Uterus (tissue), 3 donors: ENCODE measurements at regions not wholly inside any gene's neighbourhood (a gene's known extent, or its start where the extent isn't known, plus 50 kb on each side); places are given as distances from the start of the nearest gene placed in this dataset.

ENCODE experiments used
- DNase-seq, 2 donors: peaks; one replicate each; pipeline ENCODE4 v3.0.0-alpha.2; 2019 to 2020
- H3K27ac ChIP-seq, 2 donors: fragments of 200-600 bp; sonication (generic); 1 replicate in 1 of 2; 2 replicates in 1 of 2; pipeline ENCODE4 v1.5.1; 2016 to 2018
- H3K27me3 ChIP-seq, 2 donors: fragments of 200-600 bp; sonication (generic); one replicate each; pipeline ENCODE4 v1.5.1; 2018 to 2019; ENCODE audit warnings: control low read depth in 1 of 2
- H3K36me3 ChIP-seq, 2 donors: fragments of 200-600 bp; sonication (generic); one replicate each; pipeline ENCODE4 v1.5.1; 2019; ENCODE audit warnings: control low read depth in 1 of 2
- H3K4me1 ChIP-seq, 2 donors: fragments of 200-600 bp; sonication (generic); one replicate each; pipeline ENCODE4 v1.5.1; 2018 to 2019; ENCODE audit warnings: control low read depth in 1 of 2
- H3K4me3 ChIP-seq, 2 donors: fragments of 200-600 bp; sonication (generic); 1 replicate in 1 of 2; 2 replicates in 1 of 2; pipeline ENCODE4 v1.5.1; 2018 to 2019; ENCODE audit warnings: mild to moderate bottlenecking in 1 of 2
- H3K9me3 ChIP-seq, 2 donors: fragments of 200-600 bp; sonication (generic); one replicate each; pipeline ENCODE4 v1.5.1; 2019; ENCODE audit warnings: control low read depth in 1 of 2
- CTCF ChIP-seq, 4 experiments: fragments of 200-600 bp in 2 of 4; fragments of 450-650 bp in 2 of 4; sonication (generic) in 2 of 4; IDR thresholded peaks; one replicate each; pipeline ENCODE4 v1.5.1; 2016 to 2019; ENCODE audit warnings: antibody characterized with exemption in 4 of 4, mild to moderate bottlenecking in 2 of 4, moderate library complexity in 1 of 4
- POLR2A ChIP-seq, 2 donors: fragments of 450-650 bp; IDR thresholded peaks; one replicate each; pipeline ENCODE4 v1.6.1; 2016; ENCODE audit warnings: antibody characterized with exemption in 2 of 2, mild to moderate bottlenecking in 1 of 2, moderate library complexity in 1 of 2
- intact Hi-C: fragments of 100-400 bp; cut with DNase I; formaldehyde crosslinking; loops from one replicate; pipeline ENCODE4 v1.15.1; 2023; ENCODE audit warnings: low total_unique reads
- donor health status: DM: yes; HTN: yes; CAD: no.

- H3K9me3 ChIP-seq: no peaks in the 10 kb centered on the region
- DNase-seq: no peak
- no peaks in the 10 kb centered on the region for H3K36me3 ChIP-seq
- no peak overlapping the region for H3K4me3 ChIP-seq
- H3K27me3 ChIP-seq: no peaks in the 10 kb centered on the region
- no peak overlapping the region for H3K27ac ChIP-seq
- TF ChIP-seq POLR2A (IDR thresholded peaks at IDR 0.05) (no peak), CTCF (IDR thresholded peaks at IDR 0.05) (no peak)
- intact Hi-C loops: no loop called here
- H3K4me1 ChIP-seq: no peaks in the 10 kb centered on the region
Observed at GRCh38 chr6:44614396-44614795, 226.9 kb downstream of the CDC5L start.

GRCh38 chr6:44615621-44616020, 228.1 kb downstream of the CDC5L start:
- H3K4me3 ChIP-seq: no peak overlapping the region
- H3K4me1 ChIP-seq: no peaks in the 10 kb centered on the region
- H3K9me3 ChIP-seq: no peaks in the 10 kb centered on the region
- no peaks in the 10 kb centered on the region for H3K27me3 ChIP-seq
- intact Hi-C loops: no loop called here
- no peaks in the 10 kb centered on the region for H3K36me3 ChIP-seq
- TF ChIP-seq CTCF (IDR thresholded peaks at IDR 0.05) (no peak), POLR2A (IDR thresholded peaks at IDR 0.05) (no peak)
- H3K27ac ChIP-seq: no peak overlapping the region
- no peak for DNase-seq

GRCh38 chr6:44617416-44617815, 229.9 kb downstream of the CDC5L start:
- no peak for TF ChIP-seq CTCF (IDR thresholded peaks at IDR 0.05)
- no peak for TF ChIP-seq POLR2A (IDR thresholded peaks at IDR 0.05)
- H3K9me3 ChIP-seq: no peaks in the 10 kb centered on the region
- intact Hi-C loops: no loop called here

GRCh38 chr6:44618371-44618770, 230.9 kb downstream of the CDC5L start:
- H3K27me3 ChIP-seq: no peaks in the 10 kb centered on the region
- no peaks in the 10 kb centered on the region for H3K4me1 ChIP-seq
- H3K27ac ChIP-seq: no peak overlapping the region
- intact Hi-C loops: no loop called here
- no peak for TF ChIP-seq CTCF (IDR thresholded peaks at IDR 0.05)
- TF ChIP-seq POLR2A (IDR thresholded peaks at IDR 0.05): no peak
- no peaks in the 10 kb centered on the region for H3K36me3 ChIP-seq
- no peaks in the 10 kb centered on the region for H3K9me3 ChIP-seq
- DNase-seq: no peak
- H3K4me3 ChIP-seq: no peak overlapping the region

More at GRCh38 chr6:44617416-44617815, 229.9 kb downstream of the CDC5L start:
- H3K27me3 ChIP-seq: no peaks in the 10 kb centered on the region
- DNase-seq: no peak
- H3K4me1 ChIP-seq: no peaks in the 10 kb centered on the region
- H3K36me3 ChIP-seq: no peaks in the 10 kb centered on the region
- H3K27ac ChIP-seq: no peak overlapping the region
- no peak overlapping the region for H3K4me3 ChIP-seq

- Histone ChIP-seq H3K27ac (no peak overlapping the region), H3K9me3 (no peaks in the 10 kb centered on the region), H3K4me1 (no peaks in the 10 kb centered on the region), H3K27me3 (no peaks in the 10 kb centered on the region), H3K36me3 (no peaks in the 10 kb centered on the region), H3K4me3 (no peak overlapping the region)
- no peak for DNase-seq
- TF ChIP-seq CTCF (IDR thresholded peaks at IDR 0.05): no peak
- TF ChIP-seq POLR2A (IDR thresholded peaks at IDR 0.05): no peak
- intact Hi-C loops: no loop called here
Observed at GRCh38 chr6:44620922-44621321, 233.4 kb downstream of the CDC5L start.
